ENCODE measurements at regions not wholly inside any gene's neighbourhood (a gene's known extent, or its start where the extent isn't known, plus 50 kb on each side); places are given as distances from the start of the nearest gene placed in this dataset.
"Not testable (repeated sequence)": the region's sequence is repeated elsewhere in the genome, so short reads cannot be mapped to it uniquely, and the experiment has no call there.

- TF ChIP-seq, protein P1, sequence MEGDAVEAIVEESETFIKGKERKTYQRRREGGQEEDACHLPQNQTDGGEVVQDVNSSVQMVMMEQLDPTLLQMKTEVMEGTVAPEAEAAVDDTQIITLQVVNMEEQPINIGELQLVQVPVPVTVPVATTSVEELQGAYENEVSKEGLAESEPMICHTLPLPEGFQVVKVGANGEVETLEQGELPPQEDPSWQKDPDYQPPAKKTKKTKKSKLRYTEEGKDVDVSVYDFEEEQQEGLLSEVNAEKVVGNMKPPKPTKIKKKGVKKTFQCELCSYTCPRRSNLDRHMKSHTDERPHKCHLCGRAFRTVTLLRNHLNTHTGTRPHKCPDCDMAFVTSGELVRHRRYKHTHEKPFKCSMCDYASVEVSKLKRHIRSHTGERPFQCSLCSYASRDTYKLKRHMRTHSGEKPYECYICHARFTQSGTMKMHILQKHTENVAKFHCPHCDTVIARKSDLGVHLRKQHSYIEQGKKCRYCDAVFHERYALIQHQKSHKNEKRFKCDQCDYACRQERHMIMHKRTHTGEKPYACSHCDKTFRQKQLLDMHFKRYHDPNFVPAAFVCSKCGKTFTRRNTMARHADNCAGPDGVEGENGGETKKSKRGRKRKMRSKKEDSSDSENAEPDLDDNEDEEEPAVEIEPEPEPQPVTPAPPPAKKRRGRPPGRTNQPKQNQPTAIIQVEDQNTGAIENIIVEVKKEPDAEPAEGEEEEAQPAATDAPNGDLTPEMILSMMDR (conservative IDR thresholded peaks at IDR 0.05), result no peak
- H3K4me1 Mint-ChIP-seq (ENCODE audit: unreplicated experiment), result peaks cover 13% of the 10 kb centered on the region
Measured at GRCh38 chr15:75109736-75110130, 86.3 kb downstream of the PPCDC start.

GRCh38 chr15:75112278-75112847 lies 89.0 kb downstream of the PPCDC start:
- H3K9me3 Mint-ChIP-seq, result no peaks in the 10 kb centered on the region
- TF ChIP-seq, protein P1 (conservative IDR thresholded peaks at IDR 0.05), result no peak
- H3K4me1 Mint-ChIP-seq (ENCODE audit: unreplicated experiment), result peaks cover 9% of the 10 kb centered on the region
- no peak for DNase-seq (ENCODE audit: extremely low spot score, unreplicated experiment)
- peaks cover 3% of the 10 kb centered on the region for H3K36me3 Mint-ChIP-seq
- H3K27ac Mint-ChIP-seq, result no peak overlapping the region
- no peaks in the 10 kb centered on the region for H3K27me3 Mint-ChIP-seq
- no peak overlapping the region for H3K4me3 Mint-ChIP-seq

More at GRCh38 chr15:75109736-75110130, 86.3 kb downstream of the PPCDC start:
- DNase-seq (ENCODE audit: extremely low spot score, unreplicated experiment), result no peak
- H3K27me3 Mint-ChIP-seq, result no peaks in the 10 kb centered on the region
- no peak overlapping the region for H3K4me3 Mint-ChIP-seq
- H3K9me3 Mint-ChIP-seq, result peaks cover 3% of the 10 kb centered on the region
- no peak overlapping the region for H3K27ac Mint-ChIP-seq
- H3K36me3 Mint-ChIP-seq, result peaks cover 5% of the 10 kb centered on the region

- Mint-ChIP-seq H3K27me3 (no peaks in the 10 kb centered on the region), H3K4me1 (ENCODE audit: unreplicated experiment) (peaks cover 6% of the 10 kb centered on the region), H3K4me3 (no peak overlapping the region), H3K9me3 (peaks cover 4% of the 10 kb centered on the region), H3K36me3 (peaks cover 3% of the 10 kb centered on the region), H3K27ac (no peak overlapping the region)
- TF ChIP-seq, protein P1 (conservative IDR thresholded peaks at IDR 0.05), result no peak
- no peak for DNase-seq (ENCODE audit: extremely low spot score, unreplicated experiment)
Measured at GRCh38 chr15:75112848-75113492, 88.7 kb upstream of the C15orf39 start.

- H3K9me3 Mint-ChIP-seq, result peaks cover 5% of the 10 kb centered on the region
- no peaks in the 10 kb centered on the region for H3K27me3 Mint-ChIP-seq
- peaks cover 3% of the 10 kb centered on the region for H3K36me3 Mint-ChIP-seq
- no peak overlapping the region for H3K27ac Mint-ChIP-seq
- TF ChIP-seq, protein P1 (conservative IDR thresholded peaks at IDR 0.05), result no peak
- H3K4me1 Mint-ChIP-seq (ENCODE audit: unreplicated experiment), result no peaks in the 10 kb centered on the region
- H3K4me3 Mint-ChIP-seq, result no peak overlapping the region
- no peak for DNase-seq (ENCODE audit: extremely low spot score, unreplicated experiment)
Measured at GRCh38 chr15:75114327-75114726, 87.4 kb upstream of the C15orf39 start.

DNA sequence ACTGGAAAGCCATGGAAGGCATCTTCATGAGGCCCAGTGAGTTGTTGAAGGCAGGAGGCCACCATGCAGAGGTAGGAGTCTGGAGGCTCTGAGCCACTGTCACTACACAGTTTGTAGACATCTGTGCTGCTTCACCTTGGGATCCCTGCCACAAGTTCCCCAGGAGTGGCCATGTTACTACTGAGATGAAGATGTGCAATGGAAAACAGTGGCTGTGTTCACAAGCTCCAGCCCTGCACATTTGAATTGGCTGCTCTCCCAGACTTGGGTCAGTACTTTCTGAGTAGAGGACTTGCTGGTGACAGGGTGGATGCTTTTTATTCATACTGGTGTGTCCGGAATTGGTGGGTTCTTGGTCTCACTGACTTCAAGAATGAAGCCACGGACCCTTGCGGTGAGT lies 86.9 kb upstream of the C15orf39 start:
- Mint-ChIP-seq H3K4me3 (no peak overlapping the region), H3K27ac (no peak overlapping the region), H3K9me3 (peaks cover 5% of the 10 kb centered on the region), H3K36me3 (peaks cover 3% of the 10 kb centered on the region), H3K4me1 (ENCODE audit: unreplicated experiment) (no peaks in the 10 kb centered on the region), H3K27me3 (no peaks in the 10 kb centered on the region)
- no peak for DNase-seq (ENCODE audit: extremely low spot score, unreplicated experiment)
- TF ChIP-seq, protein P1 (conservative IDR thresholded peaks at IDR 0.05), result no peak

GRCh38 chr15:75115411-75115913 lies 86.2 kb upstream of the C15orf39 start:
- H3K27me3 Mint-ChIP-seq; H3K4me1 Mint-ChIP-seq (ENCODE audit: unreplicated experiment); DNase-seq (ENCODE audit: extremely low spot score, unreplicated experiment); H3K36me3 Mint-ChIP-seq; H3K27ac Mint-ChIP-seq; H3K4me3 Mint-ChIP-seq; H3K9me3 Mint-ChIP-seq: not testable (repeated sequence)

GRCh38 chr15:75116143-75116542 lies 85.5 kb upstream of the C15orf39 start:
- not testable (repeated sequence) for DNase-seq (ENCODE audit: extremely low spot score, unreplicated experiment); H3K36me3 Mint-ChIP-seq; H3K4me3 Mint-ChIP-seq; H3K27me3 Mint-ChIP-seq; H3K27ac Mint-ChIP-seq; H3K4me1 Mint-ChIP-seq (ENCODE audit: unreplicated experiment); H3K9me3 Mint-ChIP-seq

Data from type B pancreatic cell (in vitro differentiated cells).